ENCODE measurements at regions not wholly inside any gene's neighbourhood (a gene's known extent, or its start where the extent isn't known, plus 50 kb on each side); places are given as distances from the start of the nearest gene placed in this dataset.

DNA sequence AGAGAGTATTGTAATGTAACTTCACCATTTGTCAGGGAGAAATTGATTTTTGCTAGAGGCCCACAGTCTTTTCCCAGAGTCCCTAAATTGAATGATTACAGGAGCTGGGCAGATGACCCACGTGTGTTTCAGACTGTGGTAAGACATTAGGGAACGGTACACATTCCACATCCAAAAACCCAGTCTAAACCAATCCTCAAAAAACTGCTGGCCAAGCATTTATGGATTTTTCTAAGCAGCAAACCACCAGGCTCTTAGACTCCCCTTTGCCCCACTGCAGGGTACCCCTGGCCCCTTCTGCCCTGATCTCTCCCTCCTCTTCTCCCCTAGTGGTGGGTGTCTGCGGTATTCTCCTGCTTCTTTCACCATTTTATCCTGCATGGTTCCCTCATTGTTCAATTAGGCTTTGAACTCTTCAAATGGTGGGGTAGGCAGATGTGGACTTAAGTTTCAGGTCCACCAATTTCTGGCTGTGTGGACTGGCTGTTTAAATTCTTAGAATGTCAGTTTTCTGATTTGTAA, 135.5 kb upstream of the SORCS3 start:
- no peak for DNase-seq (ENCODE audit: low read depth)
- no peak overlapping the region for H3K4me3 ChIP-seq (ENCODE audit: low read length)
- TF ChIP-seq, protein P1, sequence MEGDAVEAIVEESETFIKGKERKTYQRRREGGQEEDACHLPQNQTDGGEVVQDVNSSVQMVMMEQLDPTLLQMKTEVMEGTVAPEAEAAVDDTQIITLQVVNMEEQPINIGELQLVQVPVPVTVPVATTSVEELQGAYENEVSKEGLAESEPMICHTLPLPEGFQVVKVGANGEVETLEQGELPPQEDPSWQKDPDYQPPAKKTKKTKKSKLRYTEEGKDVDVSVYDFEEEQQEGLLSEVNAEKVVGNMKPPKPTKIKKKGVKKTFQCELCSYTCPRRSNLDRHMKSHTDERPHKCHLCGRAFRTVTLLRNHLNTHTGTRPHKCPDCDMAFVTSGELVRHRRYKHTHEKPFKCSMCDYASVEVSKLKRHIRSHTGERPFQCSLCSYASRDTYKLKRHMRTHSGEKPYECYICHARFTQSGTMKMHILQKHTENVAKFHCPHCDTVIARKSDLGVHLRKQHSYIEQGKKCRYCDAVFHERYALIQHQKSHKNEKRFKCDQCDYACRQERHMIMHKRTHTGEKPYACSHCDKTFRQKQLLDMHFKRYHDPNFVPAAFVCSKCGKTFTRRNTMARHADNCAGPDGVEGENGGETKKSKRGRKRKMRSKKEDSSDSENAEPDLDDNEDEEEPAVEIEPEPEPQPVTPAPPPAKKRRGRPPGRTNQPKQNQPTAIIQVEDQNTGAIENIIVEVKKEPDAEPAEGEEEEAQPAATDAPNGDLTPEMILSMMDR (IDR thresholded peaks at IDR 0.05; ENCODE audit: insufficient read depth, low read depth, low read length, missing control alignments): no peak

DNA sequence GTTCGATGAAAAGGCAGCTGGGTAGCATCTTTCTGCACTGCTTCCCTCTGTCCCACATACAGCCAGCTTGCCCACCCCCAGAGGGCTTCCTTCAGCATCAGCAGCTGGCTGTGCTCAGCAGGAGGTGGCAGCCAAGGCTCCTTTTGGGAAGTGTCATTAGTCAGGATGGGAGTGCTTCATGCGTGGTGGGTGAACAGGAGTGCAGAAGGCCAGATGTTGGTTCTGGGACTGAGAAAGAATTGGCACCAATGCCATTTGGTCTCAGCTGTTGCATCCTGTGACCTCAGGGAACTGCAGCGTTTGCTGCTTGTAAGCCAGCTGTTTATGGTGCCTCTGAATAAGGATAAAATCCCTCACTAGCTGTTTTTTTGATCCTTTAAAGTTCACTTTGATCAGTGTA, 131.1 kb upstream of the SORCS3 start:
- DNase-seq (ENCODE audit: low read depth): no peak
- TF ChIP-seq, protein P1 (IDR thresholded peaks at IDR 0.05; ENCODE audit: insufficient read depth, low read depth, low read length, missing control alignments): no peak
- no peak overlapping the region for H3K4me3 ChIP-seq (ENCODE audit: low read length)

DNA sequence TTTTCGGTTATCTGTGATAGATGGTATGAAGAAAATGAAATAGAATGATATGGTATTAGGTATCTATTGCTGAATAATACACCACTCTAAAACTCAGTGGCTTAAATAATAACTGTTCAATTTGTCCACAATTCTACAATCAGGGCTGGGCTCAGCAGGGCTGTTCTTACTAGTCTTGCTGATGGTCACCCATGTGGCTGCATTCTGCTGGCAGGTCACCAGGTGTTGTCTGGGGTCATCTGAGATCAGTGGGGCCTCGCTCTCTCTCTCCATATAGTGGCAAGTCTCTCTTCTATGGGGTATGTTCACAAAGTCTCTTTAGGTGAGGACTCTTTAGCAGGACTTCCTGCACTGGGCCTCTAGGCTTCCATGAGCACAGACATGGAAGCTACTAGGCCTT, 130.4 kb upstream of the SORCS3 start:
- no peak for DNase-seq (ENCODE audit: low read depth)
- H3K4me3 ChIP-seq (ENCODE audit: low read length): no peak overlapping the region
- TF ChIP-seq, protein P1 (IDR thresholded peaks at IDR 0.05; ENCODE audit: insufficient read depth, low read depth, low read length, missing control alignments): no peak

DNA sequence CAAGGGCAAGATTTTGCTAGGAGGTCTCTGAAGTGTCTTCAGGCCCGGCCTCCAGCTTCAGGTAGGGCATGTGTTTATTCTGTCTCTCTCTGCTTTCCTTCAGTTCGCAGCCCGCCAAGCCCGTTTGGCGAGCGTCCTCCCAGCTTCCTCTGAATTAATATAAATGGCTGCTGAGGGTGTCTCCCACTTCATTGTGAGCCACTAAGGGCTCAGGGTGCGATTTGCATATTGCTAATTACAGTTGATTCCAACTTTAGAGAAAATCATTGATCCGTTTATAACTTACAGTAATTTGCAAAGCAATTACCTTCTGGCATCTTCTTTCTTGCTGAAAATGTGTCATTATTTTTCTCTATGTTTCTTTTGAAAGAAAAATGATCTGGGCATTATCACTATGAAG, 128.3 kb upstream of the SORCS3 start:
- DNase-seq (ENCODE audit: low read depth): no peak
- TF ChIP-seq, protein P1 (IDR thresholded peaks at IDR 0.05; ENCODE audit: insufficient read depth, low read depth, low read length, missing control alignments): no peak
- H3K4me3 ChIP-seq (ENCODE audit: low read length): no peak overlapping the region

DNA sequence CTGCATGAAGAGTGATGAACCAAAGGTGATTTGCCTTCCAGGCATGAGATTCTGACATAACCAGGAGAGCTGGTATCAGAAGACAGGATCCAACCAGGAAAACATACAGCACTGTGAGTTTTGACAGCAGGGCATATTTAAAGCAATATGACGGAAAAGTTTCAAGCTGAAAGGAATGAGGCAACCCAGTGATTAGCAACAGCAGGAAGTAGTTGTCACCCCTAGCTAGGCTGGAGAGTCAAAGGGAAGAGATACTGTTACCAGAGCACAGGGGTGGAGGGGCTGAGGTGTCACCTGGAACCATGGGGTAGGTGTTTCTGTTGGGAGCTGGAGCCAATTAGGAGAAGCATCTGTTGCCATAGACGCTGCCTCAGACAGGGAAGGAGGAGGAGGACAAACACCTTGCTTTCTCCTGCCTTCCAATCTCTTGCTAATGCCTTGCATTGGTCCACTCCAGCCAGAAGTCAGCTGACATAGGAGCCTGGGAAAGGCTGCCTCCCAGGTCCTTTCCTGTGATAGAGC, 125.4 kb upstream of the SORCS3 start:
- TF ChIP-seq, protein P1 (IDR thresholded peaks at IDR 0.05; ENCODE audit: insufficient read depth, low read depth, low read length, missing control alignments): no peak
- DNase-seq (ENCODE audit: low read depth): peak; percentile 55
- no peak overlapping the region for H3K4me3 ChIP-seq (ENCODE audit: low read length)

DNA sequence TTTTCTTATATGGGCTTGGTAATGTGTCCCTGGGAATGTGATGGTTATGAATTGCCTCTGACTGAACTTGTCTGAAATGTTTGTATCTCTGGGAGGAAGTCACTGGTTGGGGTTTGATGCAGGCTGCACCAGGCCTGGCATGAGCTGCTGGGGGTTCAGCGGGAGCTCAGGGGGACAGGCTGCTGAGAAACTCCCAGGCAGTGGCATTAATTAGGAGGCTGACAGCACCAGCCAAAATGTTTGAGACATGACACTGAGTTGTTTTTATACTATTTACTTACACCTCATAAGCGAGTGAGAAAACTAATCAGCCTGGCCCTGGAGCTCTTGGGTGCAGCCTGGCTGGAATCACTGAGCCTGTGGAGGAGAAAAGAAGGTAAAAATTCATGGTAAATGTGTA, 124.1 kb upstream of the SORCS3 start:
- TF ChIP-seq, protein P1 (IDR thresholded peaks at IDR 0.05; ENCODE audit: insufficient read depth, low read depth, low read length, missing control alignments): no peak
- DNase-seq (ENCODE audit: low read depth): no peak
- no peak overlapping the region for H3K4me3 ChIP-seq (ENCODE audit: low read length)

DNA sequence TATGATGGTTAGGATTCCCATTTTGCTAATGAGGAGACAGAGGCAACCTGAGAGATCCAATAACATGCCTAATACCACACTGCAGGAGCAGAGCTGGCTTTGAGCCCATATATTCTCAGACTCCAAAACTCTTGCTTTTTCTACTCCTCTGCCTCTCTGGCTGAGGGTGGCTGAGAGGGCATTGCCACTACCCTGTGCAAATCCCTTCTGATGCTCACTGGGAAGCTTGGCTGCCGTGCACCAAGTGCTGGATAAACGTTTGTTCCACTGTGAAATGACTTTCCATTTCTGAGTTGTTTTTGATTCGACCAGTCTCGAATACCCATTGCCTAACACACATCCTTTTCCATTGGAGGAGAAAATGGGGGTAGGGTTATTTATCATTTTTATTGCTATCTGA, 123.1 kb upstream of the SORCS3 start:
- DNase-seq (ENCODE audit: low read depth): no peak
- TF ChIP-seq, protein P1 (IDR thresholded peaks at IDR 0.05; ENCODE audit: insufficient read depth, low read depth, low read length, missing control alignments): no peak
- H3K4me3 ChIP-seq (ENCODE audit: low read length): no peak overlapping the region
